Panc1 (cell line): ENCODE measurements at regions not wholly inside any gene's neighbourhood (a gene's known extent, or its start where the extent isn't known, plus 50 kb on each side); places are given as distances from the start of the nearest gene placed in this dataset.
"Not testable (repeated sequence)": the region's sequence is repeated elsewhere in the genome, so short reads cannot be mapped to it uniquely, and the experiment has no call there.

Experiments
- ATAC-seq: fragments of 200-7000 bp; cut with Tn5 transposase; 2 replicates; pipeline ENCODE4 v1.9.1; 2020; ENCODE audit warnings: mild to moderate bottlenecking, moderate library complexity
- BruUV-seq: library from RNA; stranded (reverse); fragments of 400-500 nt; replicated peaks from 2 replicates; lab custom pipeline; 2021; lab: Mats Ljungman, UMichigan
- CTCF ChIA-PET: fragments of 300-600 bp; sonication (Branson Sonifier 250); formaldehyde crosslinking; loops from one replicate; lab custom pipeline; 2022; ENCODE audit warnings: antibody characterized with exemption; lab: Charles Lee
- POLR2A ChIA-PET: fragments of 300-600 bp; sonication (Branson Sonifier 250); formaldehyde crosslinking; loops from one replicate; lab custom pipeline; 2022; ENCODE audit warnings: antibody characterized with exemption; lab: Charles Lee
- DNase-seq: peaks from one replicate; pipeline ENCODE4 v3.0.0-alpha.2; 2010; ENCODE audit warnings: low read depth, low spot score
- H3K27ac ChIP-seq: 2 replicates; pipeline ENCODE4 v1.5.1; 2011; ENCODE audit warnings: mild to moderate bottlenecking, low read length, inconsistent platforms
- H3K27me3 ChIP-seq: fragments of 200-500 bp; sonication (Bioruptor generic); 2 replicates; pipeline ENCODE4 v1.6.0; 2014; ENCODE audit warnings: low read length, inconsistent platforms; ENCODE audit not compliant: control insufficient read depth, insufficient read depth
- H3K36me3 ChIP-seq: fragments of 200-500 bp; sonication (Bioruptor generic); 2 replicates; pipeline ENCODE4 v1.5.1; 2014; ENCODE audit warnings: inconsistent platforms, mild to moderate bottlenecking, low read length, moderate library complexity; ENCODE audit not compliant: control insufficient read depth, insufficient read depth
- H3K4me1 ChIP-seq: 2 replicates; pipeline ENCODE4 v1.5.1; 2011; ENCODE audit warnings: inconsistent platforms, mild to moderate bottlenecking, low read length, moderate library complexity; ENCODE audit not compliant: control insufficient read depth, insufficient read depth
- H3K4me3 ChIP-seq, 2 experiments: 2 replicates each; pipeline ENCODE4 v1.5.1; 2011 to 2012; ENCODE audit warnings: low read depth in 2 of 2, low read length in 2 of 2, mild to moderate bottlenecking in 2 of 2, inconsistent platforms in 1 of 2, moderate library complexity in 1 of 2
- H3K9me3 ChIP-seq: fragments of 200-500 bp; sonication (Bioruptor generic); 2 replicates; pipeline ENCODE4 v1.5.1; 2014; ENCODE audit warnings: low read depth, mild to moderate bottlenecking, inconsistent platforms, low read length, moderate library complexity; ENCODE audit not compliant: control insufficient read depth, insufficient read depth
- POLR2AphosphoS5 ChIP-seq: IDR thresholded peaks from 2 replicates; pipeline ENCODE4 v1.6.1; 2012; ENCODE audit warnings: mild to moderate bottlenecking, low read depth, low read length, moderate library complexity
- SIN3A ChIP-seq: IDR thresholded peaks from 2 replicates; pipeline ENCODE4 v1.6.1; 2012; ENCODE audit warnings: low read depth, mild to moderate bottlenecking, low read length, moderate library complexity, borderline replicate concordance; ENCODE audit not compliant: insufficient read depth
- TCF7L2 ChIP-seq: IDR thresholded peaks from 2 replicates; pipeline ENCODE4 v1.6.1; 2011; ENCODE audit warnings: mild to moderate bottlenecking, low read depth, low read length, inconsistent platforms
- in situ Hi-C: cut with HindIII; loops from 2 replicates; pipeline ENCODE4 v1.10.0; 2016; ENCODE audit warnings: low sequenced_read_pairs, low pct_unique_long_range_greater_than_20kb
- intact Hi-C: fragments of 100-400 bp; cut with micrococcal nuclease; formaldehyde crosslinking; loops from one replicate; pipeline ENCODE4 v1.10.0; 2022; ENCODE audit not compliant: unreplicated experiment
- TF ChIP-seq, protein P1 (sequence below), 2 experiments: IDR thresholded peaks; 2 replicates each; pipeline ENCODE4 v1.6.1; 2011 to 2012; ENCODE audit warnings: low read depth in 2 of 2, control low read depth in 1 of 2, low read length in 1 of 2, mild to moderate bottlenecking in 1 of 2, moderate library complexity in 1 of 2; ENCODE audit not compliant: insufficient read depth in 1 of 2
- TF ChIP-seq, protein P2 (sequence below): fragments of 450-650 bp; IDR thresholded peaks from 2 replicates; pipeline ENCODE4 v1.5.1; 2017; ENCODE audit warnings: mild to moderate bottlenecking

DNA sequence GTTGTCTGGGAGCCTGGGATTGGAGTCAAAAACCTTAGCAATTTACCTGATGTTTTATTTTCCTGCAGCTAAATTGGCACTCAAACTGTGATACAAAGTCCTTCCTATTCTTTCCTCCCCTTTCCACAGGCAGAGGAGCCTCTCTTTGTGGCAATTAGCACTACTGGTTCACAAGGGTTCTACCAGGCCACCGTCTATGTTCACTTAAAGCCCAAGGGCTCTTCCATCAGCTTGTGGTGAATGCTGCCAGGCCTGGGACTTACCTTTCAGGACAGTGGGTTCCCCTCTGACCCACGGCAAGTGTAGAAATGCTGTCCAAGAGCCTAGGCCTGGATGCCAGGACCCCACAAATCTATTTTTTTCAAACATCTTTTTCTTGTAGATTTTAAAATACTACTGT lies 251.9 kb upstream of the B3GALT2 start:
- CTCF ChIA-PET, result no interaction called here
- in situ Hi-C loops (no loop called here), intact Hi-C loops (no loop called here)

DNA sequence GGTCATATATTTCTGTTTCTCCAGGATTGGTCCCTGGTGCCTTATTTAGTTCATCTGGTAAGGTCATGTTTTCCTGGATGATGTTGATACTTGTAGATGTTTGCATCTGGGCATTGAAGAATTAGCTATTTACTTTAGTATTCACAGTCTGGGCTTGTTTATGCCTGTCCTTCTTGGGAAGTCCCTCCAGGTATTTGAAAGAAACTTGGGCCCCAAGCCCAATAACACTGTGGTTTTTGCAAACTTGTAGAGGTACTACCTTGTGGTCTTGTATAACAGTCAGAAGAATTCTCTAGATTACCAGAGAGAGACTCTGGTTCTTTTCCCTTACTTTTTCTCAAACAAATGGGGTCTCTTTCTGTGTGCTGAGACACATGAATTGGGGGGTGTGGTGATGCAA lies 251.4 kb upstream of the B3GALT2 start:
- ChIA-PET POLR2A (no interaction called here), CTCF (no interaction called here)
- no peak for TF ChIP-seq SIN3A
- no peak for TF ChIP-seq TCF7L2
- TF ChIP-seq, protein P1, sequence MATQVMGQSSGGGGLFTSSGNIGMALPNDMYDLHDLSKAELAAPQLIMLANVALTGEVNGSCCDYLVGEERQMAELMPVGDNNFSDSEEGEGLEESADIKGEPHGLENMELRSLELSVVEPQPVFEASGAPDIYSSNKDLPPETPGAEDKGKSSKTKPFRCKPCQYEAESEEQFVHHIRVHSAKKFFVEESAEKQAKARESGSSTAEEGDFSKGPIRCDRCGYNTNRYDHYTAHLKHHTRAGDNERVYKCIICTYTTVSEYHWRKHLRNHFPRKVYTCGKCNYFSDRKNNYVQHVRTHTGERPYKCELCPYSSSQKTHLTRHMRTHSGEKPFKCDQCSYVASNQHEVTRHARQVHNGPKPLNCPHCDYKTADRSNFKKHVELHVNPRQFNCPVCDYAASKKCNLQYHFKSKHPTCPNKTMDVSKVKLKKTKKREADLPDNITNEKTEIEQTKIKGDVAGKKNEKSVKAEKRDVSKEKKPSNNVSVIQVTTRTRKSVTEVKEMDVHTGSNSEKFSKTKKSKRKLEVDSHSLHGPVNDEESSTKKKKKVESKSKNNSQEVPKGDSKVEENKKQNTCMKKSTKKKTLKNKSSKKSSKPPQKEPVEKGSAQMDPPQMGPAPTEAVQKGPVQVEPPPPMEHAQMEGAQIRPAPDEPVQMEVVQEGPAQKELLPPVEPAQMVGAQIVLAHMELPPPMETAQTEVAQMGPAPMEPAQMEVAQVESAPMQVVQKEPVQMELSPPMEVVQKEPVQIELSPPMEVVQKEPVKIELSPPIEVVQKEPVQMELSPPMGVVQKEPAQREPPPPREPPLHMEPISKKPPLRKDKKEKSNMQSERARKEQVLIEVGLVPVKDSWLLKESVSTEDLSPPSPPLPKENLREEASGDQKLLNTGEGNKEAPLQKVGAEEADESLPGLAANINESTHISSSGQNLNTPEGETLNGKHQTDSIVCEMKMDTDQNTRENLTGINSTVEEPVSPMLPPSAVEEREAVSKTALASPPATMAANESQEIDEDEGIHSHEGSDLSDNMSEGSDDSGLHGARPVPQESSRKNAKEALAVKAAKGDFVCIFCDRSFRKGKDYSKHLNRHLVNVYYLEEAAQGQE (IDR thresholded peaks at IDR 0.05; ENCODE audit: insufficient read depth in 1 of 2, low read depth in 2 of 2, low read length in 1 of 2), result no peak
- TF ChIP-seq, protein P2, sequence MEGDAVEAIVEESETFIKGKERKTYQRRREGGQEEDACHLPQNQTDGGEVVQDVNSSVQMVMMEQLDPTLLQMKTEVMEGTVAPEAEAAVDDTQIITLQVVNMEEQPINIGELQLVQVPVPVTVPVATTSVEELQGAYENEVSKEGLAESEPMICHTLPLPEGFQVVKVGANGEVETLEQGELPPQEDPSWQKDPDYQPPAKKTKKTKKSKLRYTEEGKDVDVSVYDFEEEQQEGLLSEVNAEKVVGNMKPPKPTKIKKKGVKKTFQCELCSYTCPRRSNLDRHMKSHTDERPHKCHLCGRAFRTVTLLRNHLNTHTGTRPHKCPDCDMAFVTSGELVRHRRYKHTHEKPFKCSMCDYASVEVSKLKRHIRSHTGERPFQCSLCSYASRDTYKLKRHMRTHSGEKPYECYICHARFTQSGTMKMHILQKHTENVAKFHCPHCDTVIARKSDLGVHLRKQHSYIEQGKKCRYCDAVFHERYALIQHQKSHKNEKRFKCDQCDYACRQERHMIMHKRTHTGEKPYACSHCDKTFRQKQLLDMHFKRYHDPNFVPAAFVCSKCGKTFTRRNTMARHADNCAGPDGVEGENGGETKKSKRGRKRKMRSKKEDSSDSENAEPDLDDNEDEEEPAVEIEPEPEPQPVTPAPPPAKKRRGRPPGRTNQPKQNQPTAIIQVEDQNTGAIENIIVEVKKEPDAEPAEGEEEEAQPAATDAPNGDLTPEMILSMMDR, result no peak
- TF ChIP-seq POLR2AphosphoS5, result no peak
- Histone ChIP-seq H3K9me3 (no peaks in the 10 kb centered on the region; the same call in 1 of the 2 replicates), H3K36me3 (no peaks in the 10 kb centered on the region), H3K27ac (no peak overlapping the region), H3K4me1 (no peaks in the 10 kb centered on the region), H3K4me3 (no peak overlapping the region), H3K27me3 (no peaks in the 10 kb centered on the region)
- in situ Hi-C loops (no loop called here), intact Hi-C loops (no loop called here)
- BruUV-seq, result no TSS peak
- ATAC-seq (no peak), DNase-seq (no peak)

More for the DNA sequence above, 251.9 kb upstream of the B3GALT2 start:
- Histone ChIP-seq H3K27me3 (no peaks in the 10 kb centered on the region), H3K4me1 (no peaks in the 10 kb centered on the region), H3K4me3 (no peak overlapping the region), H3K9me3 (no peaks in the 10 kb centered on the region; the same call in 1 of the 2 replicates), H3K27ac (no peak overlapping the region), H3K36me3 (no peaks in the 10 kb centered on the region)
- POLR2A ChIA-PET, result no interaction called here
- TF ChIP-seq TCF7L2 (no peak), SIN3A (no peak), POLR2AphosphoS5 (no peak)
- TF ChIP-seq, protein P1 (IDR thresholded peaks at IDR 0.05; ENCODE audit: insufficient read depth in 1 of 2, low read depth in 2 of 2, low read length in 1 of 2), result no peak
- TF ChIP-seq, protein P2, result no peak
- ATAC-seq (no peak), DNase-seq (no peak)
- BruUV-seq, result no TSS peak

DNA sequence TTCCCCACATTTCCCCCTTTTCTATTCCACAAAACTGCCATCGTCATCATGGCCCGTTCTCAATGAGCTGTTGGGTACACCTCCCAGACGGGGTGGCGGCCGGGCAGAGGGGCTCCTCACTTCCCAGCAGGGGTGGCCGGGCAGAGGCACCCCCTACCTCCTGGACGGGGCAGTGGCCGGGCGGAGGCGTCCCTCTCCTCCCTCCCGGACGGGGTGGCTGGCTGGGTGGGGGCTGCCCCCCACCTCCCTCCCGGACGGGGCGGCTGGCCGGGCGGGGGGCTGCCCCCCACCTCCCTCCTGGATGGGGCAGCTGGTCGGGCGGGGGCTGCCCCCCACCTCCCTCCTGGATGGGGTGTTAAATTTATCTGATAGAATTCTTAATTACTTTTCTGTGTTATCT lies 250.9 kb upstream of the B3GALT2 start:
- H3K27ac ChIP-seq, in situ Hi-C loops, ATAC-seq, DNase-seq, intact Hi-C loops, H3K4me1 ChIP-seq, BruUV-seq, H3K9me3 ChIP-seq, H3K36me3 ChIP-seq, POLR2A ChIA-PET, H3K27me3 ChIP-seq, H3K4me3 ChIP-seq, CTCF ChIA-PET: not testable (repeated sequence)
